Activated CD8-positive, alpha-beta T cell treated with anti-CD3 and anti-CD28 coated beads for 36 hours (primary cell): ENCODE measurements at regions not wholly inside any gene's neighbourhood (a gene's known extent, or its start where the extent isn't known, plus 50 kb on each side); places are given as distances from the start of the nearest gene placed in this dataset.

Experiments
- ATAC-seq: fragments of 200-7000 bp; cut with Tn5 transposase; one replicate; pipeline ENCODE4 v1.10.0; 2021; ENCODE audit warnings: mild to moderate bottlenecking, moderate library complexity
- CTCF ChIA-PET: fragments of 350-600 bp; sonication (Branson Sonifier 250); formaldehyde crosslinking; loops from one replicate; lab custom pipeline; 2021; ENCODE audit warnings: antibody characterized with exemption; lab: Charles Lee
- POLR2A ChIA-PET: fragments of 350-600 bp; sonication (Branson Sonifier 250); formaldehyde crosslinking; loops from one replicate; lab custom pipeline; 2021; ENCODE audit warnings: antibody characterized with exemption; lab: Charles Lee
- DNase-seq: peaks from one replicate; pipeline ENCODE4 v3.0.0-alpha.2; 2020
- H3K27ac Mint-ChIP-seq: one replicate; pipeline ENCODE4 v1.8.0; 2021; ENCODE audit warnings: mild to moderate bottlenecking, mixed read lengths
- H3K27me3 Mint-ChIP-seq: one replicate; pipeline ENCODE4 v1.8.0; 2021; ENCODE audit warnings: mixed read lengths
- H3K36me3 Mint-ChIP-seq: one replicate; pipeline ENCODE4 v1.8.0; 2021; ENCODE audit warnings: low read depth, mixed read lengths
- H3K4me1 Mint-ChIP-seq: one replicate; pipeline ENCODE4 v1.8.0; 2021; ENCODE audit warnings: low read depth, mixed read lengths
- H3K4me3 Mint-ChIP-seq: one replicate; pipeline ENCODE4 v1.8.0; 2021; ENCODE audit warnings: mild to moderate bottlenecking, moderate library complexity, mixed read lengths
- H3K9me3 Mint-ChIP-seq: one replicate; pipeline ENCODE4 v1.8.0; 2021; ENCODE audit warnings: mixed read lengths
- CTCF ChIP-seq: fragments of 200-600 bp; IDR thresholded peaks from one replicate; pipeline ENCODE4 v1.8.0; 2022; ENCODE audit warnings: antibody characterized with exemption, mild to moderate bottlenecking
- intact Hi-C: fragments of 100-400 bp; cut with micrococcal nuclease; formaldehyde crosslinking; loops from one replicate; pipeline ENCODE4 v1.10.0; 2022

- H3K36me3 Mint-ChIP-seq: no peaks in the 10 kb centered on the region
- no peaks in the 10 kb centered on the region for H3K27me3 Mint-ChIP-seq
- no peak for TF ChIP-seq CTCF
- no peak for DNase-seq
- ChIA-PET POLR2A (no interaction called here), CTCF (no interaction called here)
- peaks cover 4% of the 10 kb centered on the region for H3K9me3 Mint-ChIP-seq
- no peak overlapping the region for H3K27ac Mint-ChIP-seq
- ATAC-seq: no peak
- intact Hi-C loops: no loop called here
- no peak overlapping the region for H3K4me3 Mint-ChIP-seq
- H3K4me1 Mint-ChIP-seq: no peaks in the 10 kb centered on the region
Observed at GRCh38 chr15:47334805-47335535, 382.3 kb upstream of the SEMA6D start.

- POLR2A ChIA-PET: no interaction called here
- Mint-ChIP-seq H3K36me3 (no peaks in the 10 kb centered on the region), H3K27me3 (no peaks in the 10 kb centered on the region), H3K9me3 (peaks cover 4% of the 10 kb centered on the region), H3K4me1 (no peaks in the 10 kb centered on the region), H3K27ac (no peak overlapping the region), H3K4me3 (no peak overlapping the region)
- DNase-seq: no peak
- intact Hi-C loops: no loop called here
- no peak for ATAC-seq
- CTCF ChIA-PET: no interaction called here
- TF ChIP-seq CTCF: no peak
Observed at GRCh38 chr15:47337106-47337505, 380.2 kb upstream of the SEMA6D start.

- CTCF ChIA-PET: no interaction called here
- TF ChIP-seq CTCF: no peak
- DNase-seq (no peak), ATAC-seq (no peak)
- no peaks in the 10 kb centered on the region for H3K36me3 Mint-ChIP-seq
- H3K4me3 Mint-ChIP-seq: no peak overlapping the region
- H3K27ac Mint-ChIP-seq: no peak overlapping the region
- POLR2A ChIA-PET: no interaction called here
- H3K9me3 Mint-ChIP-seq: peaks cover 4% of the 10 kb centered on the region
- intact Hi-C loops: no loop called here
- H3K27me3 Mint-ChIP-seq: no peaks in the 10 kb centered on the region
- H3K4me1 Mint-ChIP-seq: no peaks in the 10 kb centered on the region
Observed at GRCh38 chr15:47337836-47338235, 379.5 kb upstream of the SEMA6D start.

GRCh38 chr15:47338771-47339170 is 378.5 kb upstream of the SEMA6D start:
- intact Hi-C loops: no loop called here
- no peak for TF ChIP-seq CTCF
- ATAC-seq: no peak

GRCh38 chr15:47339800-47340570 is 377.3 kb upstream of the SEMA6D start:
- DNase-seq: no peak
- Mint-ChIP-seq H3K27ac (no peak overlapping the region), H3K27me3 (no peaks in the 10 kb centered on the region), H3K9me3 (peaks cover 4% of the 10 kb centered on the region), H3K36me3 (no peaks in the 10 kb centered on the region), H3K4me3 (no peak overlapping the region), H3K4me1 (no peaks in the 10 kb centered on the region)
- ATAC-seq: no peak
- POLR2A ChIA-PET: no interaction called here
- intact Hi-C loops: no loop called here
- CTCF ChIA-PET: no interaction called here
- TF ChIP-seq CTCF: no peak

More at GRCh38 chr15:47338771-47339170, 378.5 kb upstream of the SEMA6D start:
- Mint-ChIP-seq H3K9me3 (peaks cover 4% of the 10 kb centered on the region), H3K4me3 (no peak overlapping the region), H3K27me3 (no peaks in the 10 kb centered on the region), H3K27ac (no peak overlapping the region), H3K4me1 (no peaks in the 10 kb centered on the region), H3K36me3 (no peaks in the 10 kb centered on the region)
- ChIA-PET CTCF (no interaction called here), POLR2A (no interaction called here)
- DNase-seq: no peak
